HG03565 (cell line): ENCODE measurements at regions not wholly inside any gene's neighbourhood (a gene's known extent, or its start where the extent isn't known, plus 50 kb on each side); places are given as distances from the start of the nearest gene placed in this dataset.
"Not testable (repeated sequence)": the region's sequence is repeated elsewhere in the genome, so short reads cannot be mapped to it uniquely, and the experiment has no call there.

Experiments used
- ATAC-seq: cut with Tn5 transposase; IDR thresholded peaks from one replicate; pipeline ENCODE4 v1.9.1; 2021; ENCODE audit warnings: mild to moderate bottlenecking, moderate library complexity; ENCODE audit not compliant: unreplicated experiment

DNA sequence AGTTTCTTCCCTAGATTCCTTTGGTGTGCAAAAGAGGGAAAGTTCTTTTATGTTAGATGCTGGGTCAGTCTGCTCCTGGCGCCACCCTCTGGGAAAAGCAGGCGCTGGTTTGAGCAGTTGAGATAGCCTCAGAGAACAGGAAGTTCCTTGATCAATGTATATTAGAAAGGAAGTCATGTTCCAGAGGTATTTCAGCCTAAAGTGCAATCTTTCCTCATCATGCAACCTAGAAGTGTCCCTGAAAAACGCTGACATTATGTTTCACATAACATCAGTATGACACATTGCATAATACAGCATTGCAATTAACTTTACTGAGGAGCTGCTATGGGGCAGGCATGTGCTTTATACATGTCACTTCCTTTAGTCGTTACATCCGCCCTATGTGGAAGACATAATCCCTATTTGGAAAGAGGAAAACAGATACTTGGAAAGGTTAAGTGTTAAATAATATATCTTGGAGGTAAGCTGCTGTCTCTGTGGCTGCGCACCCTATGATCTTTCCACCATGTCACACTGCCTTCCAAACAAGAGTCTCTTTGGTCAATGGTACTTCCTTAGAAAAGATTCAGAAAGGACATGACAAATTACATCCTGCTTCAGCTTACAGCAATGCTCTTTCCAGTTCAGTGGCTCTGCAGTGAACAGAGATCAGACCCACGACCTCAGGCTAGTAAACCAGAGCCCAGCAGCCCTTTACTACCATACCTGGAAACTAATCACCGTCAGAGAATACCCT is 369.7 kb downstream of the RAD51AP2 start:
- no peak for ATAC-seq

DNA sequence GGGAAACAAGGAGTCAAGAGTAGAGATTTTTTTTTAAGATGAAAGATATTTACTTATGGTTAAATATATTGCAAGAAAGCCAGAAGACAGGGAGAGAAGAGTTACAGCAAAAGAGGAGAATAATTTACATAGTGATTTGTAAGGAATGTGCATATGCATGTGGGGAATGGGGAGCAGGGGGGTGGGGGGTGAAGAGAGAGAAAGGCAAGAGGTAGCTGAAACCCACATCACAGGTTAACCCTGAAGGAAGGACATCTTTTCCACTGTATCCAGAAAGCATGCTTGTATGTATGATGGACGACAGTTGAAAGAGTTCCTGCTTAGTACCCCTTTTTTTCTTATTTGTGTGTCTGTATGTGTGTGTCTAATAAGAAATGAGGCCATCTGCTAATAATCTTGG is 371.9 kb downstream of the RAD51AP2 start:
- ATAC-seq = no peak

GRCh38 chr2:17136877-17137276 is 381.4 kb downstream of the RAD51AP2 start:
- no peak for ATAC-seq

GRCh38 chr2:17136231-17136630 is 382.0 kb downstream of the RAD51AP2 start:
- no peak for ATAC-seq

DNA sequence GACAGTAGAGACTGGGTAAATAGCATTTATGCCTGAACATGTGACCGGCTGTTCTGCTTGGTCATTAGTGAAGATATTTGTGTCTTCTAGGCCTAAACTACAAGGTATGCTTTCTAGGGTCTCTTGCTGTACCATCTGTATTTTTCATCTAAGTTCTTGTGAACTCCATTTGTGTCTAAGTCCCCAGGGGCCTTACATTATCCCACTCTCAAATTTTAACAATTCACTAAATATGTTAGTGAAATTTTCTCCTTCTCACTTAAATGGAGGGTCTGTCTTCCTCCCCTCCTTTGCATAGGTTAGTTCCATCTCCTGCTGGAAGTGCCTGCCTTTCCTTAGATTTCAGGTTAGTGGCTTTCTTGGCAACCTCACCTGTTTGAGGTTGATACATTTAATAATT is 382.6 kb downstream of the RAD51AP2 start:
- no peak for ATAC-seq

GRCh38 chr2:17133052-17133671 is 385.1 kb downstream of the RAD51AP2 start:
- ATAC-seq = no peak

GRCh38 chr2:17130627-17131026 is 387.6 kb downstream of the RAD51AP2 start:
- ATAC-seq = not testable (repeated sequence)

- no peak for ATAC-seq
Measured at GRCh38 chr2:17125989-17126620, 392.1 kb downstream of the RAD51AP2 start.

DNA sequence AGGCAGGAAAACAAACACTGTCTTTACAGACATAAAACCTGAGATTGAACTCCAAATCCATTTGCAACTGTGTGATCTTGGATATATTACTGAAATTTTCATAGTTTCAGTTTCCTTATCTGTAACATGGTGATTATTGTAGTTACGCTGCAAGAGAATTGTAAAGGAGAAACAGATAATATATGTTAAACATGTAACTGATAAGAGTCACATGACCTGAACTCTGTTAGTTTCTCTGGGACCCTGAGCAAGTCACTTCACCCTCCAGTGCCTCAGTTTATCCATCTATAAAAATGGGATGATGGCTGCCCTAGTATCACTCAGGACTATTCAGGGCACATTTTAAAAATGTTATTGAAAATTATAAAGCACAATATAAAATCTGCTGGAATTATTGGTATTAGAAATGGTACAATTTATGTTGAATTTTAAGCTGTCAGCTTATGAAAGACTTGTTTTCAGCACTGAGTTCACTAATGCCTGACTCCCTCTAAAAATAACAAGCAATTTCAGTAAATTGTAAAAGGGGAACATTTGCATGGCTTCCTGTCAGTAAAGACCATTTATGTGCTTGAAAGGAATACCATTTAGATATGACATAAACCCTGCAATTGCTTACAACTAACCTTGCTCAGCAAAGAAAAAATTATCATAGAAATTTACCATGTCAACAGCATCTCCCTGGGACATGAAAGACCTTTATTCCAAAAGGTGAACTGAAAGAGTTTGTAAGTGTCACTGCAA is 393.5 kb downstream of the RAD51AP2 start:
- no peak for ATAC-seq

DNA sequence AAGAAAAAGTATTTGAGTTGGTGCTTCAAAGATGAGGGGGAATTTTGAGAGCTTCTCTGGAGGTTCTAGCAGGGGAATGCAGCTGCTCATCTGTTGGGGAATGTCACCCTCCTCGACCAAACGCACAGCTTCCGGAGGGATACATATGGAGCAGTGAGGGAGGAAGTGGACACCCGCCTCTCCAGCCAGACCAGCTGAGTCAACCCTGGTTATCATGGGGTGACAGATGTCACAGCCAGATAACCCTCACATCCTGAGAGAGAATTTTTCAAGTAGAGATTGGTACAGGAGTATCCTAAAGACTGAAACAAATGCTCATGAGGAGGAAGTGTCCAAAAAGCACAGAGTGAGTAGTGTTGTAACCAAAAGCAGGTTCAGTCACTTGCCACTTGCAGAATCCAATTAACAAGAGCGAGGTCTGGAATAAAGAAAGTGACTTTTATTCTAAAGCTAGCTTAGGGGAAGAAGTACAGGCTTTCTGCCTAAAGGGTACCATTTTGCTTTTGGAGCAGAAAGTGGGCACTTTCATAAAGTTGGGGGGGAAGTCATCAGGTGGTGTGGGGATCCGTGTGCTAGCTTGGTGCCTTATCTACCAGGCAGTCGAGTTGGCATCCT is 395.2 kb downstream of the RAD51AP2 start:
- no peak for ATAC-seq

DNA sequence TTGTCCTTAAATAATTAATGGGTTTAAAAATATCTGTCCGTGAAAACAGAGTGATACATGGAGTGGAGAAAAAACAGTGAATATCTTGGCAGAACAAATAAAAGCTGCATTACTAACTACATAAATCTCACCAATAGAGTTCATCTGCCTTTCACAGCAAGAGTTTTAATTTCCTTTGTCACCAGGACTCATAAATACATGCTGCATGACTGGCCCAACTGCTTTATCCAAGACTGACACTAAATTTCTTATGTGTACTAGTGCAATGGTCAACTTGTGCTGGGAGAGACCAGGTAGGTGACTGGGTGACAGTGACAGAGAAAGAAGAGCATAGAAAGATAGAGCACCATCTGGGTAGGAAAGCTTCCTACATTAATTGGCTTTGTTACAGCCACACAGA is 402.8 kb downstream of the RAD51AP2 start:
- no peak for ATAC-seq

DNA sequence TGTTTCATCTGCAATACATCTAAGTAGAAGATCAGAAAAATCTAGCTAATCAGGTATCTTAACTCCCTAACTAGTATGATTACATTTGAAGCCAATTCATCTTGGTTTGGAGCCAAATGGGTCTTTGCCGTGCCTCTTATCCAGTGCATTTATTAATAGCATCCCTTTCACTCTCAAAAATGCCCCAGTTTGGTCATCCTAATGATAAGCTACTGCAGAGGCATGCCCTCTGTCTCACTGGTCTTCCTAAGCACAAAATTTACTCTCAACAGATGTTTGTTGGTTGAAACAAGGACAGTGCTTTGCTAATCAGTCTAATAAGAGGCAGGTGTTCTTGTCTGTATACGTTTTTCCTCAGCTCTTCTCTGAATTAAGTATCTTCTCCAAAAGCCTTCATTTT is 403.2 kb downstream of the RAD51AP2 start:
- ATAC-seq = no peak

GRCh38 chr2:17107871-17108270 is 410.4 kb downstream of the RAD51AP2 start:
- ATAC-seq = no peak

GRCh38 chr2:17107151-17107550 is 411.1 kb downstream of the RAD51AP2 start:
- no peak for ATAC-seq

DNA sequence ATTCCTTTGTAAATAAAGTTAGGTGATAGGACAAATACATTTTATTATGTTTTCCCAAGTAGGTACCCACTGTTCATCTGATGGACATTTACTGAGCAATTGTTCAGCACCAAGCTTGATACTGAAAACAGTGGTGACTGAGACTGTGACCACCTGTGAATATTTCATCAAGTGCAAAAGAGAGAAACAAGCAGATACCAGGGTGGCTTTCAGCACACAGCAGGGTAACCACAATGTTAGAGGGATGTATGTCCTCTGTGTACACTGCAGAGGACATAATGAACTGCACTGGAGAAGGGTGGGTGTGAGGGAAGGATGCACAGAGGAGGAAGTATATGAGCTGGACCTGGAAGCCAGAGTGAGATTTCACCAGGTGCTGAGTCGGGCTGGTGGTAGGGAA is 411.8 kb downstream of the RAD51AP2 start:
- no peak for ATAC-seq

GRCh38 chr2:17104454-17104853 is 413.8 kb downstream of the RAD51AP2 start:
- ATAC-seq = no peak

- ATAC-seq = no peak
Measured at GRCh38 chr2:17101596-17101995, 416.6 kb downstream of the RAD51AP2 start.

DNA sequence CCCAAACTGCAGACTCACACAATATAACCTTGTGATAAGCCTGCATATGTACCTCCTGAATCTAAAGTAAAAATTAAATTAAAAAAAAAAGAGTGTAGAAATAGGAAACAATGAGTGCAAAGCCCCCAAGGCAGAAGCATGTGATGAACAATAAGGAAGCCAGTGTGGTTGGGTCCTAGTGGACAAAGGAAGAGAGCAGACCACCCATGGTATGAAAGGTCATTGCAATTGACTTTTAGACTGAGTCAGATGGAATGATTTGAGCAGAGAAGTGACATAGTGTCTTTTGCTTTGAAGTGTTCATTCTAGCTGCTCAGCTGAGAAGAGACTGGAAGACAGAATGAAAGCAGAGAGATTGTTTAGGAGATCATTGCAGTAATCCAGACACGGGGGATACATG is 417.1 kb downstream of the RAD51AP2 start:
- no peak for ATAC-seq

- no peak for ATAC-seq
Measured at GRCh38 chr2:17095340-17095739, 422.9 kb downstream of the RAD51AP2 start.

DNA sequence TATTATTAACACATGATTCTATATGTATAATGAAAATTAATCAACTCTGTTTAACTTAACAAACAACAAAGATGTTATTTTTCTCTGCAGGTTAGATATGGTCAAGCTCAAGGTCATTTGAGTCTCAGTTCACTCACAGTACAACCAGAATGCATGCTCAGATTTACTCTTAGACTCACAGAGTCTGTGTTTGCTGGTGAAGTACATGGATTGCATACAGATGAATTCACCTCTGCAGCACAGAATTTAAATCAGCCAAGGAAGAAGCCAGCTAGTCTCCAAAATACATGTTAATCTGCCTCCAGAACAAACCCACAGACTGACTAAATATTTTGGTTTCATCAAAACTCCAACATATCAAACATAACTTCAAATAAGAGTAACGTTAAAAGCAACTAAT is 424.5 kb downstream of the RAD51AP2 start:
- ATAC-seq = no peak

- ATAC-seq = no peak
Measured at GRCh38 chr2:17086990-17087389, 421.4 kb upstream of the CYRIA start.
